ENCODE measurements at regions not wholly inside any gene's neighbourhood (a gene's known extent, or its start where the extent isn't known, plus 50 kb on each side); places are given as distances from the start of the nearest gene placed in this dataset.

- Mint-ChIP-seq H3K27ac (ENCODE audit: unreplicated experiment) (no peak overlapping the region), H3K36me3 (ENCODE audit: unreplicated experiment) (no peaks in the 10 kb centered on the region), H3K27me3 (ENCODE audit: unreplicated experiment) (no peaks in the 10 kb centered on the region), H3K4me1 (ENCODE audit: low read depth, unreplicated experiment) (no peaks in the 10 kb centered on the region), H3K4me3 (ENCODE audit: unreplicated experiment) (no peak overlapping the region), H3K9me3 (ENCODE audit: unreplicated experiment) (no peaks in the 10 kb centered on the region)
- TF ChIP-seq CTCF (IDR thresholded peaks at IDR 0.05; ENCODE audit: partially characterized antibody, unreplicated experiment) = no peak
- DNase-seq = no peak
Measured at GRCh38 chr17:70934835-70935234, 765.5 kb downstream of the KCNJ2 start.

GRCh38 chr17:70936724-70937123, 767.4 kb downstream of the KCNJ2 start:
- Mint-ChIP-seq H3K4me3 (ENCODE audit: unreplicated experiment) (no peak overlapping the region), H3K4me1 (ENCODE audit: low read depth, unreplicated experiment) (no peaks in the 10 kb centered on the region), H3K9me3 (ENCODE audit: unreplicated experiment) (no peaks in the 10 kb centered on the region), H3K27me3 (ENCODE audit: unreplicated experiment) (no peaks in the 10 kb centered on the region), H3K27ac (ENCODE audit: unreplicated experiment) (no peak overlapping the region), H3K36me3 (ENCODE audit: unreplicated experiment) (no peaks in the 10 kb centered on the region)
- TF ChIP-seq CTCF (IDR thresholded peaks at IDR 0.05; ENCODE audit: partially characterized antibody, unreplicated experiment) = no peak
- no peak for DNase-seq

GRCh38 chr17:70938336-70938735, 769.0 kb downstream of the KCNJ2 start:
- Mint-ChIP-seq H3K36me3 (ENCODE audit: unreplicated experiment) (no peaks in the 10 kb centered on the region), H3K27ac (ENCODE audit: unreplicated experiment) (no peak overlapping the region), H3K9me3 (ENCODE audit: unreplicated experiment) (no peaks in the 10 kb centered on the region), H3K4me3 (ENCODE audit: unreplicated experiment) (no peak overlapping the region), H3K4me1 (ENCODE audit: low read depth, unreplicated experiment) (no peaks in the 10 kb centered on the region), H3K27me3 (ENCODE audit: unreplicated experiment) (no peaks in the 10 kb centered on the region)
- TF ChIP-seq CTCF (IDR thresholded peaks at IDR 0.05; ENCODE audit: partially characterized antibody, unreplicated experiment) = no peak
- DNase-seq = no peak

GRCh38 chr17:70945386-70945785, 776.1 kb downstream of the KCNJ2 start:
- DNase-seq = no peak
- H3K36me3 Mint-ChIP-seq (ENCODE audit: unreplicated experiment) = no peaks in the 10 kb centered on the region
- no peak overlapping the region for H3K27ac Mint-ChIP-seq (ENCODE audit: unreplicated experiment)
- no peaks in the 10 kb centered on the region for H3K9me3 Mint-ChIP-seq (ENCODE audit: unreplicated experiment)
- H3K4me3 Mint-ChIP-seq (ENCODE audit: unreplicated experiment) = no peak overlapping the region
- no peak for TF ChIP-seq CTCF (IDR thresholded peaks at IDR 0.05; ENCODE audit: partially characterized antibody, unreplicated experiment)
- H3K27me3 Mint-ChIP-seq (ENCODE audit: unreplicated experiment) = no peaks in the 10 kb centered on the region
- no peaks in the 10 kb centered on the region for H3K4me1 Mint-ChIP-seq (ENCODE audit: low read depth, unreplicated experiment)

- no peaks in the 10 kb centered on the region for H3K36me3 Mint-ChIP-seq (ENCODE audit: unreplicated experiment)
- TF ChIP-seq CTCF (IDR thresholded peaks at IDR 0.05; ENCODE audit: partially characterized antibody, unreplicated experiment) = no peak
- no peak overlapping the region for H3K4me3 Mint-ChIP-seq (ENCODE audit: unreplicated experiment)
- no peak overlapping the region for H3K27ac Mint-ChIP-seq (ENCODE audit: unreplicated experiment)
- H3K27me3 Mint-ChIP-seq (ENCODE audit: unreplicated experiment) = no peaks in the 10 kb centered on the region
- H3K9me3 Mint-ChIP-seq (ENCODE audit: unreplicated experiment) = no peaks in the 10 kb centered on the region
- H3K4me1 Mint-ChIP-seq (ENCODE audit: low read depth, unreplicated experiment) = no peaks in the 10 kb centered on the region
- DNase-seq = no peak
Measured at GRCh38 chr17:70947215-70947614, 777.9 kb downstream of the KCNJ2 start.

Data from glutamatergic neuron (in vitro differentiated cells).